Testis (tissue), 2 donors: ENCODE measurements at regions not wholly inside any gene's neighbourhood (a gene's known extent, or its start where the extent isn't known, plus 50 kb on each side); places are given as distances from the start of the nearest gene placed in this dataset.

Experiments used
- CTCF ChIP-seq, 3 experiments: fragments of 450-650 bp in 2 of 3; fragments of 200-600 bp in 1 of 3; sonication (generic) in 1 of 3; IDR thresholded peaks; one replicate each; pipeline ENCODE4 v1.5.1; 2016 to 2019; ENCODE audit warnings: antibody characterized with exemption in 3 of 3, mild to moderate bottlenecking in 2 of 3, moderate library complexity in 1 of 3
- POLR2A ChIP-seq: fragments of 450-650 bp; IDR thresholded peaks from one replicate; pipeline ENCODE4 v1.6.1; 2017; ENCODE audit warnings: antibody characterized with exemption, mild to moderate bottlenecking, moderate library complexity

- no peak for TF ChIP-seq CTCF (IDR thresholded peaks at IDR 0.05)
- no peak for TF ChIP-seq POLR2A
Measured at GRCh38 chr6:113653275-113653674, 203.9 kb upstream of the MARCKS start.
